ENCODE measurements at regions not wholly inside any gene's neighbourhood (a gene's known extent, or its start where the extent isn't known, plus 50 kb on each side); places are given as distances from the start of the nearest gene placed in this dataset.

GRCh38 chr13:72634859-72635258 is 92.6 kb downstream of the MZT1 start:
- no peaks in the 10 kb centered on the region for H3K4me1 ChIP-seq (ENCODE audit: insufficient read depth)
- H3K9me3 ChIP-seq: no peaks in the 10 kb centered on the region
- no peak overlapping the region for H3K4me3 ChIP-seq
- WGBS, 3 donors: 70 to 81% (median 78%) methylated on average over 1 of the region's 1 CpG
- H3K27me3 ChIP-seq: no peaks in the 10 kb centered on the region
- TF ChIP-seq POLR2A (IDR thresholded peaks at IDR 0.05) (no peak), EP300 (IDR thresholded peaks at IDR 0.05) (no peak), CTCF (IDR thresholded peaks at IDR 0.05) (no peak)
- intact Hi-C loops (cut with DNase I): no loop called here
- no peak for DNase-seq
- no peak overlapping the region for H3K27ac ChIP-seq
- H3K36me3 ChIP-seq: no peaks in the 10 kb centered on the region

DNA sequence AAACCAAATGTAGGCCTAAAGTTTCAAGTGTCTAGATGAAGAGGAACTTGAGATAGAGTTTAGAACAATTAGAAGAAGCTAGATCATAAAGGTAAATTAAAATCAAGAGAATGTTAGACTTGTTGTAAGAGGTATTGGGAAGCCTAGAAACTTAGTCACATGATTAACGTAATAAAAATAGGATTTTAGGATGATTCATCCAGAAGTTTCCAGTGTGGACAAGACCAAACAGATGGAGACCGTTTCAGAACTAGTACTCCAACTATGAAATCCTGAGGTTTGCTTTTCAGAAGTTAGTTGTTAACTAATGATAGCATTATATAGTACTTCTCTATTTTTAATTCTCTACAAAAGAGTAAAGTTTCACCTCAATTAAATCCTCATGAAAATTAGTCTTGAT is 104.9 kb downstream of the MZT1 start:
- TF ChIP-seq CTCF (IDR thresholded peaks at IDR 0.05): no peak
- no peak for TF ChIP-seq POLR2A (IDR thresholded peaks at IDR 0.05)
- no peak for TF ChIP-seq EP300 (IDR thresholded peaks at IDR 0.05)
- no peak for DNase-seq
- Histone ChIP-seq H3K9me3 (no peaks in the 10 kb centered on the region), H3K27ac (no peak overlapping the region), H3K4me3 (no peak overlapping the region), H3K36me3 (no peaks in the 10 kb centered on the region), H3K27me3 (no peaks in the 10 kb centered on the region), H3K4me1 (ENCODE audit: insufficient read depth) (no peaks in the 10 kb centered on the region)
- 77 to 89% (median 88%) methylated on average over 2 of the region's 2 CpGs for WGBS, 3 donors
- intact Hi-C loops (cut with DNase I): no loop called here

DNA sequence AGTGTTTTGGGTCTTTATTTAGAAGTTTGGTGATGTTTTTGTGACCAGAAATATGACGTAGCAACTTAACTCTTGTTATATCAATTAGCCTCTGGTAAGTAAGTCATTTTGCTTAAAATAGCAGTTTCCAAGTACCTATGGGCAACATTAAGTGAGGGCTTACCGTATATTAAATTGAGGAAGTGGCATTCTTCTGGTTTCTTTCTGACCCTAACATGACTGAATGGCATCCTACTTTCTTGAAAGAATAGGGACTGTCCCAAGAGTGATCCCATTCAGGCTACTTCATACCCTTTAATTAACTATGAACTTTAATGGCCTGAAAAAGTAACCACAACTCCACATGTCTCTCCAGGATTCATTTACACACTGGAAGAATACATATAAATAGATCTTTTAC is 106.6 kb downstream of the MZT1 start:
- TF ChIP-seq CTCF (IDR thresholded peaks at IDR 0.05) (no peak), POLR2A (IDR thresholded peaks at IDR 0.05) (no peak), EP300 (IDR thresholded peaks at IDR 0.05) (no peak)
- no peak overlapping the region for H3K27ac ChIP-seq
- intact Hi-C loops (cut with DNase I): no loop called here
- no peaks in the 10 kb centered on the region for H3K36me3 ChIP-seq
- H3K9me3 ChIP-seq: no peaks in the 10 kb centered on the region
- no peaks in the 10 kb centered on the region for H3K27me3 ChIP-seq
- no peak overlapping the region for H3K4me3 ChIP-seq
- 82 to 93% (median 82%) methylated on average over 2 of the region's 2 CpGs for WGBS, 3 donors
- no peaks in the 10 kb centered on the region for H3K4me1 ChIP-seq (ENCODE audit: insufficient read depth)
- no peak for DNase-seq

- 58 to 84% (median 75%) methylated on average over 1 of the region's 1 CpG for WGBS, 3 donors
These were observed 109.5 kb downstream of the MZT1 start for GRCh38 chr13:72617951-72618350.

More at GRCh38 chr13:72617951-72618350, 109.5 kb downstream of the MZT1 start:
- no peak for DNase-seq
- Histone ChIP-seq H3K9me3 (no peaks in the 10 kb centered on the region), H3K27me3 (no peaks in the 10 kb centered on the region), H3K27ac (no peak overlapping the region), H3K4me3 (no peak overlapping the region), H3K4me1 (ENCODE audit: insufficient read depth) (no peaks in the 10 kb centered on the region), H3K36me3 (no peaks in the 10 kb centered on the region)
- TF ChIP-seq POLR2A (IDR thresholded peaks at IDR 0.05): no peak
- TF ChIP-seq EP300 (IDR thresholded peaks at IDR 0.05): no peak
- TF ChIP-seq CTCF (IDR thresholded peaks at IDR 0.05): no peak
- intact Hi-C loops (cut with DNase I): no loop called here

All from ovary (tissue), 7 donors.